ENCODE measurements at regions not wholly inside any gene's neighbourhood (a gene's known extent, or its start where the extent isn't known, plus 50 kb on each side); places are given as distances from the start of the nearest gene placed in this dataset.
A peak's percentile ranks its signal among the peaks of the same experiment; 100 is the strongest.
"Not testable (repeated sequence)": the region's sequence is repeated elsewhere in the genome, so short reads cannot be mapped to it uniquely, and the experiment has no call there.

DNA sequence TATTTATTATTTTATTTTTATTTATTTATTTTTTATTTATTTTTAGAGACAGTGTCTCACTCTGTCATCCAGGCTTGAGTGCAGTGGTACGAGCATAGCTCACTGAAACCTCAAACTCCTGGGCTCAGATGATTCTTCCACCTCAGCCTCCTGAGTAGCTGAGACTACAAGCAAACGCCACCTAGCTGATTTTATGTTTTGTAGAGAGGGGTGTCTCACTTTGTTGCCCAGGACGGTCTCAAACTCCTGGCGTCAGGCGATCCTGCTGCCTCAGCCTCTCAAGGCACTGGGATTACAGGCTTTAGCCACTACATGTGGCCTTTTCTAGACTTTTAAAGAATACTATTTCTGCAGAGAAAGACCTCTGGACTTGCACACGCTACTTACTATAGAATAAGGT is 61.3 kb upstream of the C1orf53 start:
- Mint-ChIP-seq H3K27ac (no peak overlapping the region), H3K4me1 (peaks cover 23% of the 10 kb centered on the region), H3K9me3 (no peaks in the 10 kb centered on the region), H3K36me3 (ENCODE audit: low read depth) (no peaks in the 10 kb centered on the region), H3K27me3 (ENCODE audit: insufficient read depth, low read depth, poor library complexity) (no peaks in the 10 kb centered on the region), H3K4me3 (no peak overlapping the region)
- Histone ChIP-seq H3K27me3 (ENCODE audit: insufficient read depth) (no peaks in the 10 kb centered on the region), H3K9me2 (ENCODE audit: insufficient read depth) (no peaks in the 10 kb centered on the region), H3K4me3 (no peak overlapping the region), H3F3A (replicated peaks; ENCODE audit: low read depth) (no peaks in the 10 kb centered on the region), H3K27ac (ENCODE audit: low read depth) (no peak overlapping the region), H3K4me2 (no peak overlapping the region), H2AFZ (0 out of 2 replicates have a peak overlapping the region, but pooled peaks have one; percentile 0), H4K20me1 (replicated peaks; ENCODE audit: insufficient read depth) (no peaks in the 10 kb centered on the region), H3K4me1 (ENCODE audit: insufficient read depth) (peaks cover 9% of the 10 kb centered on the region), H3K36me3 (ENCODE audit: insufficient read depth) (no peaks in the 10 kb centered on the region), H3K79me2 (replicated peaks; ENCODE audit: insufficient read depth) (no peaks in the 10 kb centered on the region)
- ATAC-seq, result no peak
- no peak for TF ChIP-seq JUNB (IDR thresholded peaks at IDR 0.05; ENCODE audit: unreplicated experiment)
- TF ChIP-seq, protein P1, sequence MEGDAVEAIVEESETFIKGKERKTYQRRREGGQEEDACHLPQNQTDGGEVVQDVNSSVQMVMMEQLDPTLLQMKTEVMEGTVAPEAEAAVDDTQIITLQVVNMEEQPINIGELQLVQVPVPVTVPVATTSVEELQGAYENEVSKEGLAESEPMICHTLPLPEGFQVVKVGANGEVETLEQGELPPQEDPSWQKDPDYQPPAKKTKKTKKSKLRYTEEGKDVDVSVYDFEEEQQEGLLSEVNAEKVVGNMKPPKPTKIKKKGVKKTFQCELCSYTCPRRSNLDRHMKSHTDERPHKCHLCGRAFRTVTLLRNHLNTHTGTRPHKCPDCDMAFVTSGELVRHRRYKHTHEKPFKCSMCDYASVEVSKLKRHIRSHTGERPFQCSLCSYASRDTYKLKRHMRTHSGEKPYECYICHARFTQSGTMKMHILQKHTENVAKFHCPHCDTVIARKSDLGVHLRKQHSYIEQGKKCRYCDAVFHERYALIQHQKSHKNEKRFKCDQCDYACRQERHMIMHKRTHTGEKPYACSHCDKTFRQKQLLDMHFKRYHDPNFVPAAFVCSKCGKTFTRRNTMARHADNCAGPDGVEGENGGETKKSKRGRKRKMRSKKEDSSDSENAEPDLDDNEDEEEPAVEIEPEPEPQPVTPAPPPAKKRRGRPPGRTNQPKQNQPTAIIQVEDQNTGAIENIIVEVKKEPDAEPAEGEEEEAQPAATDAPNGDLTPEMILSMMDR (conservative IDR thresholded peaks at IDR 0.05; ENCODE audit: low read depth in 2 of 2), result peak in 1 of 2 experiments; percentile 47; a peak in 2 of 4 replicates
- peak; percentile 35 for DNase-seq (ENCODE audit: low spot score)

DNA sequence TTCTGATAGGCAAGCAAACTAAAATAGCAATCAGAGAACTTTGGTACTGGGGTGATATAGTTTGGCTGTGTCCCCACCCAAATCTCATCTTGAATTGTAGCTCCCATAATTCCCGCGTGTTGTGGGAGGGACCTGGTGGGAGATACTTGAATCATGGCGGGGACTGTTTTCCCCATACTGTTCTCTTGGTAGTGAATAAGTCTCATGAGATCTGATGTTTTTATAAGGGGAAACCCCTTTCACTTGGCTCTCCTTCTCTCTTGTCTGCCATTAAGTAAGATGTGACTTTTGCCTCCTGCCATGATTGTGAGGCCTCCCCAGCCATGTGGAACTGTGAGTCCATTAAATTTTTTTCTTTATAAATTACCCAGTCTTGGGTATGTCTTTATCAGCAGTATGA is 62.6 kb upstream of the C1orf53 start:
- DNase-seq (ENCODE audit: low spot score); H3K27ac Mint-ChIP-seq; H3K27me3 ChIP-seq (ENCODE audit: insufficient read depth); H3K27me3 Mint-ChIP-seq (ENCODE audit: insufficient read depth, low read depth, poor library complexity); H4K20me1 ChIP-seq (replicated peaks; ENCODE audit: insufficient read depth); H2AFZ ChIP-seq; H3K27ac ChIP-seq (ENCODE audit: low read depth); H3K4me1 ChIP-seq (ENCODE audit: insufficient read depth); H3K9me2 ChIP-seq (ENCODE audit: insufficient read depth); H3K36me3 Mint-ChIP-seq (ENCODE audit: low read depth); H3K4me3 ChIP-seq; H3K4me2 ChIP-seq; H3F3A ChIP-seq (replicated peaks; ENCODE audit: low read depth); H3K79me2 ChIP-seq (replicated peaks; ENCODE audit: insufficient read depth); H3K4me3 Mint-ChIP-seq; H3K9me3 Mint-ChIP-seq; H3K36me3 ChIP-seq (ENCODE audit: insufficient read depth); ATAC-seq: not testable (repeated sequence)
- peaks cover 18% of the 10 kb centered on the region for H3K4me1 Mint-ChIP-seq

DNA sequence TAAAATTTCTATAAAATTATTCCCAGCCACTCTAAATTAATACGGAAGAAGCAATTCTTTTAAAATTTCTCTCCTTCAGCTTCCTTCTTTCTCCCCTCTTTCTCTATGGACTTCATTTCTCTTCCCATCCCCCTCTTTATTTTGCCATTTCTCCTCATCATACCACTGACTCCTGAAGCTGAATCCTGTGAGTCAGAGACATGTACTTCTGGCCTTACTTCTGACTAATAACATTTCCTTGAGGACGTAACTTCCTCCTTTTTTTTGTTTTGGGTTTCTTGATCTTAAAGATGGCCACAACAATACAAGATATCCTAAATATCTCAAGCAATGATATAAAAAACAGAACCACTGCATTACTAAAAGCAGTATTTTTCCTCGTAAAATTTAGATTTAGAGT is 63.6 kb upstream of the DENND1B start:
- no peak overlapping the region for H3K27ac ChIP-seq (ENCODE audit: low read depth)
- TF ChIP-seq EZH2 (IDR thresholded peaks at IDR 0.05; ENCODE audit: low read depth, unreplicated experiment) (no peak), STAT1 (IDR thresholded peaks at IDR 0.05; ENCODE audit: unreplicated experiment) (no peak), POLR2AphosphoS5 (IDR thresholded peaks at IDR 0.05; ENCODE audit: low read depth) (no peak), NANOG (IDR thresholded peaks at IDR 0.05; ENCODE audit: borderline replicate concordance) (no peak)
- no peak overlapping the region for H3K4me3 Mint-ChIP-seq
- no peak overlapping the region for H3K4me2 ChIP-seq
- H3K36me3 ChIP-seq (ENCODE audit: insufficient read depth), result no peaks in the 10 kb centered on the region
- H3K79me2 ChIP-seq (replicated peaks; ENCODE audit: insufficient read depth), result no peaks in the 10 kb centered on the region
- peak overlapping the region; percentile 74; the same call in 1 of the 2 replicates for H2AFZ ChIP-seq
- no peaks in the 10 kb centered on the region for H4K20me1 ChIP-seq (replicated peaks; ENCODE audit: insufficient read depth)
- DNase-seq (ENCODE audit: low spot score) (no peak), ATAC-seq (no peak)
- no peaks in the 10 kb centered on the region for H3K4me1 ChIP-seq (ENCODE audit: insufficient read depth)
- H3K4me1 Mint-ChIP-seq, result peaks cover 10% of the 10 kb centered on the region; the same call in 2 of the 3 replicates
- H3K27me3 ChIP-seq (ENCODE audit: insufficient read depth), result no peaks in the 10 kb centered on the region
- H3K9me3 Mint-ChIP-seq, result peaks cover 4% of the 10 kb centered on the region; the same call in 1 of the 3 replicates
- no peaks in the 10 kb centered on the region for H3K27me3 Mint-ChIP-seq (ENCODE audit: insufficient read depth, low read depth, poor library complexity)
- no peaks in the 10 kb centered on the region for H3K9me2 ChIP-seq (ENCODE audit: insufficient read depth)
- no peaks in the 10 kb centered on the region for H3K36me3 Mint-ChIP-seq (ENCODE audit: low read depth)
- no peak overlapping the region for H3K27ac Mint-ChIP-seq
- H3K4me3 ChIP-seq, result no peak overlapping the region
- no peaks in the 10 kb centered on the region for H3F3A ChIP-seq (replicated peaks; ENCODE audit: low read depth)

Data from GM23338 (cell line).